Pancreas (tissue), 10 donors: ENCODE measurements at regions not wholly inside any gene's neighbourhood (a gene's known extent, or its start where the extent isn't known, plus 50 kb on each side); places are given as distances from the start of the nearest gene placed in this dataset.

Source experiments
- ATAC-seq, 4 donors: fragments of 200-7000 bp; cut with Tn5 transposase; one replicate each; pipeline versions ENCODE4 v1.8.0 to v1.9.1; 2020; ENCODE audit warnings: mild to moderate bottlenecking in 4 of 4, moderate library complexity in 4 of 4
- DNase-seq, 6 donors: peaks; one replicate each; pipeline ENCODE4 v3.0.0-alpha.2; 2020
- FAIRE-seq: peaks from 2 replicates; lab custom pipeline; 2012; peaks lifted over from hg19 to GRCh38; lab: Jason Lieb, UNC
- H3K27ac ChIP-seq, 4 donors: fragments of 200-600 bp; sonication (generic); 1 replicate in 3 of 4; 2 replicates in 1 of 4; pipeline versions ENCODE4 v1.5.0 to v1.8.0; 2020
- H3K27me3 ChIP-seq, 4 donors: fragments of 200-600 bp; one replicate each; pipeline ENCODE4 v1.8.0; 2021
- H3K36me3 ChIP-seq, 3 donors: fragments of 200-600 bp; sonication (generic) in 1 of 3; one replicate each; pipeline versions ENCODE4 v1.5.0 to v1.8.0; 2020 to 2021
- H3K4me1 ChIP-seq, 3 donors: fragments of 200-600 bp; one replicate each; pipeline ENCODE4 v1.8.0; 2021
- H3K4me3 ChIP-seq, 4 donors: fragments of 200-600 bp; sonication (generic) in 2 of 4; one replicate each; pipeline versions ENCODE4 v1.5.0 to v1.8.0; 2020 to 2021
- H3K9me3 ChIP-seq, 4 donors: fragments of 200-600 bp; one replicate each; pipeline ENCODE4 v1.8.0; 2021
- CTCF ChIP-seq, 4 donors: fragments of 200-600 bp; sonication (generic) in 3 of 4; IDR thresholded peaks; one replicate each; pipeline versions ENCODE4 v1.5.0 to v1.8.0; 2021; ENCODE audit warnings: antibody characterized with exemption in 4 of 4
- WGBS, 2 donors: extraction: QIAGEN DNeasy Blood & Tissue Kit; methylation state at CpG; one replicate each; pipeline ENCODE4 v1.1.7; 2013; 5-methylcytosine and 5-hydroxymethylcytosine counted together
- intact Hi-C, 3 donors: fragments of 100-400 bp; cut with DNase I; formaldehyde crosslinking; loops; one replicate each; pipeline versions ENCODE4 v1.11.1 to v1.14.2; 2022
- donor health status: healthy with polysubstance abuse.
- donor health status: DM: no; HTN: no; CAD: no; lungs with moderate emphysema.
- donor health status: DM: no; HTN: no; CAD: no.
- donor health status: control.
- donor health status: control.
- donor health status: Bipolar disorder and iron deficiency.
- donor health status: DM: yes; HTN: yes; CAD: no.
- donor health status: DM: no; HTN: no; CAD: no.
- donor health status: DM: no; HTN: no; CAD: no.
- donor health status: DM: yes; HTN: yes; CAD: no.

GRCh38 chr14:98280436-98280835, 991.6 kb downstream of the BCL11B start:
- Histone ChIP-seq H3K27me3 (no peaks in the 10 kb centered on the region), H3K27ac (no peak overlapping the region), H3K9me3 (no peaks in the 10 kb centered on the region), H3K4me3 (no peak overlapping the region), H3K4me1 (no peaks in the 10 kb centered on the region), H3K36me3 (no peaks in the 10 kb centered on the region)
- intact Hi-C loops: no loop called here
- ATAC-seq (no peak), DNase-seq (no peak), FAIRE-seq (no peak)
- WGBS, 2 donors: 67 to 87% methylated on average over 5 of the region's 5 CpGs
- no peak for TF ChIP-seq CTCF (IDR thresholded peaks at IDR 0.05)

DNA sequence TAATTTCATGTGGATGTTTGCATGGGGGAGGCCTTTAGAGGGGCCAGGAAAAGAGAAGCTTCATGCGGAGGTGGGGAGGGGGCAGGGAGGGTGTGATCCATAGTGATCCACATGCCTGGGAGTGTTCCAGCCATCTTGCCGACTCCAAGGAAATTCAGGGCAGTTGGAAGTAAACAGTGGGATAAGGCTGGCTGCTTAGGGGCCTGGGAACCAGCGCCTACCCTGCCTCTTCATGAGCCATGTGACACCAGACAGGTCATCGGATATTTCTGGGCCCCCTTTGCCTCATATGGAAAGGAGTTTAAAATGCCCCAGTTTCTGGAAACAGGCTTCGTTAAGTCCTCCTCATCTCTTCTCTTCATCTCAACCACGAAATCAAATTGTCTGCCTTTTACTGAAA, 983.2 kb downstream of the BCL11B start:
- ATAC-seq (no peak), DNase-seq (no peak), FAIRE-seq (no peak)
- H3K36me3 ChIP-seq: no peaks in the 10 kb centered on the region
- no peak for TF ChIP-seq CTCF (IDR thresholded peaks at IDR 0.05)
- H3K4me3 ChIP-seq: no peak overlapping the region
- no peaks in the 10 kb centered on the region for H3K9me3 ChIP-seq
- WGBS, 2 donors: 76 to 87% methylated on average over 6 of the region's 6 CpGs
- no peaks in the 10 kb centered on the region for H3K27me3 ChIP-seq
- H3K27ac ChIP-seq: no peak overlapping the region
- no peaks in the 10 kb centered on the region for H3K4me1 ChIP-seq
- intact Hi-C loops: no loop called here

DNA sequence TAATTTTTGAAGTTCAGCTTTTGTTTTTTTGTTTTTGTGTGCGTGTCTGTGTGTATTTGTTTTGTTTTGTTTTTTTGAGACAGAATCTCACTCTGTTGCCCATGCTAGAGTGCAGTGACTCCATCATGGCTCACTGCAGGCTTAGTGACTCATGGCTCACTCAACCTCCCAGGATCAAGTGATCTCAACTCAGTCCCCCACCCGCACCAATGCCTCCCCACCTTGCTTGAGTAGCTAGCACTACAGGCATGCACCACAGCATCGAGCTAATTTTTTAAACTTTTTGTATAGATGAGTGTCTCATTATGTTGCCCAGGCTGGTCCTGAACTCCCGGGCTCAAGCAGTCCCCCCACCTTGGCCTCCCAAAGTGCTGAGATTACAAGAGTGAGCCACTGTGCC, 981.4 kb downstream of the BCL11B start:
- H3K4me3 ChIP-seq: no peak overlapping the region
- ATAC-seq: no peak
- no peak overlapping the region for H3K27ac ChIP-seq
- no peaks in the 10 kb centered on the region for H3K36me3 ChIP-seq
- H3K9me3 ChIP-seq: no peaks in the 10 kb centered on the region
- no peaks in the 10 kb centered on the region for H3K27me3 ChIP-seq
- 68 to 72% methylated on average over 4 of the region's 4 CpGs for WGBS, 2 donors
- intact Hi-C loops: no loop called here
- no peaks in the 10 kb centered on the region for H3K4me1 ChIP-seq
- DNase-seq: no peak
- FAIRE-seq: no peak
- TF ChIP-seq CTCF (IDR thresholded peaks at IDR 0.05): no peak

- no peak for TF ChIP-seq CTCF (IDR thresholded peaks at IDR 0.05)
- ATAC-seq: no peak
- Histone ChIP-seq H3K27ac (no peak overlapping the region), H3K9me3 (no peaks in the 10 kb centered on the region), H3K4me3 (no peak overlapping the region), H3K27me3 (no peaks in the 10 kb centered on the region), H3K4me1 (no peaks in the 10 kb centered on the region), H3K36me3 (no peaks in the 10 kb centered on the region)
- 83 to 84% methylated on average over 2 of the region's 2 CpGs for WGBS, 2 donors
- intact Hi-C loops: no loop called here
- no peak for FAIRE-seq
- no peak for DNase-seq
Measured at GRCh38 chr14:98292191-98292590, 979.8 kb downstream of the BCL11B start.

GRCh38 chr14:98293576-98293975, 978.4 kb downstream of the BCL11B start:
- Histone ChIP-seq H3K27ac (peak overlapping the region in 1 of 4 donors; percentile 4), H3K36me3 (no peaks in the 10 kb centered on the region), H3K4me1 (no peaks in the 10 kb centered on the region), H3K4me3 (no peak overlapping the region), H3K9me3 (no peaks in the 10 kb centered on the region), H3K27me3 (no peaks in the 10 kb centered on the region)
- FAIRE-seq (no peak), ATAC-seq (peak; percentile 52 to 78 (median 62)), DNase-seq (peak in 2 of 6 donors; percentile 14 to 41)
- WGBS, 2 donors: 30 to 47% methylated on average over 5 of the region's 5 CpGs
- TF ChIP-seq CTCF (IDR thresholded peaks at IDR 0.05): no peak
- intact Hi-C loops: no loop called here
